Loucy (cell line): ENCODE measurements at regions not wholly inside any gene's neighbourhood (a gene's known extent, or its start where the extent isn't known, plus 50 kb on each side); places are given as distances from the start of the nearest gene placed in this dataset.
"Not testable (repeated sequence)": the region's sequence is repeated elsewhere in the genome, so short reads cannot be mapped to it uniquely, and the experiment has no call there.

Source experiments
- H2AFZ ChIP-seq: fragments of 200-600 bp; sonication (generic); 2 replicates; pipeline ENCODE4 v1.6.0; 2016; ENCODE audit warnings: antibody characterized with exemption, mild to moderate bottlenecking, low read length, moderate library complexity
- H3F3A ChIP-seq: fragments of 200-600 bp; 2 replicates; pipeline ENCODE4 v1.6.0; 2016; ENCODE audit warnings: antibody characterized with exemption, low read depth, mild to moderate bottlenecking
- H3K27me3 ChIP-seq: fragments of 200-600 bp; sonication (generic); 2 replicates; pipeline ENCODE4 v1.6.1; 2014; ENCODE audit warnings: low read length, mild to moderate bottlenecking; ENCODE audit not compliant: insufficient read depth, poor library complexity, severe bottlenecking
- H3K36me3 ChIP-seq: fragments of 200-600 bp; sonication (generic); 2 replicates; pipeline ENCODE4 v1.6.1; 2016; ENCODE audit warnings: low read length; ENCODE audit not compliant: insufficient read depth
- H3K4me1 ChIP-seq: fragments of 200-600 bp; sonication (generic); 2 replicates; pipeline ENCODE4 v1.5.1; 2014; ENCODE audit warnings: low read length, mild to moderate bottlenecking; ENCODE audit not compliant: insufficient read depth, poor library complexity, severe bottlenecking
- H3K4me2 ChIP-seq: fragments of 200-600 bp; sonication (generic); 2 replicates; pipeline ENCODE4 v1.6.0; 2014; ENCODE audit warnings: antibody characterized with exemption, low read length, low read depth, mild to moderate bottlenecking; ENCODE audit not compliant: poor library complexity, severe bottlenecking
- H3K4me3 ChIP-seq: fragments of 200-600 bp; sonication (generic); 2 replicates; pipeline ENCODE4 v1.5.1; 2014; ENCODE audit warnings: low read length, mild to moderate bottlenecking, mixed read lengths; ENCODE audit not compliant: poor library complexity, severe bottlenecking
- H3K79me2 ChIP-seq: fragments of 200-600 bp; sonication (generic); 2 replicates; pipeline ENCODE4 v1.6.1; 2014; ENCODE audit warnings: low read length; ENCODE audit not compliant: insufficient read depth
- H3K9ac ChIP-seq: fragments of 200-600 bp; sonication (generic); 2 replicates; pipeline ENCODE4 v1.6.0; 2014; ENCODE audit warnings: mild to moderate bottlenecking, low read depth, low read length, moderate library complexity; ENCODE audit not compliant: poor library complexity, severe bottlenecking
- H3K9me2 ChIP-seq: fragments of 200-600 bp; sonication (generic); replicated peaks from 2 replicates; pipeline ENCODE4 v1.6.1; 2016; ENCODE audit warnings: low read depth, low read length, mixed read lengths
- H3K9me3 ChIP-seq: fragments of 200-600 bp; sonication (generic); 2 replicates; pipeline ENCODE4 v1.6.1; 2014; ENCODE audit warnings: mild to moderate bottlenecking, antibody characterized with exemption, low read length, low read depth; ENCODE audit not compliant: insufficient read depth
- H4K20me1 ChIP-seq: fragments of 200-600 bp; sonication (generic); 2 replicates; pipeline ENCODE4 v1.6.0; 2014; ENCODE audit warnings: antibody characterized with exemption, low read length, mild to moderate bottlenecking; ENCODE audit not compliant: insufficient read depth, poor library complexity, severe bottlenecking
- CTCF ChIP-seq: fragments of 200-600 bp; sonication (generic); conservative IDR thresholded peaks from 2 replicates; pipeline ENCODE4 v1.5.1; 2014; ENCODE audit warnings: mild to moderate bottlenecking, antibody characterized with exemption, low read length
- EZH2phosphoT487 ChIP-seq: fragments of 200-600 bp; IDR thresholded peaks from 2 replicates; pipeline ENCODE4 v1.6.1; 2018; ENCODE audit warnings: antibody characterized with exemption, mild to moderate bottlenecking, moderate library complexity, borderline replicate concordance

- no peak overlapping the region for H3K4me2 ChIP-seq
- no peak overlapping the region for H2AFZ ChIP-seq
- H4K20me1 ChIP-seq = no peaks in the 10 kb centered on the region
- no peaks in the 10 kb centered on the region for H3K9me3 ChIP-seq
- no peaks in the 10 kb centered on the region for H3F3A ChIP-seq
- H3K9ac ChIP-seq = no peak overlapping the region
- TF ChIP-seq CTCF = no peak
- TF ChIP-seq EZH2phosphoT487 = no peak
- H3K4me1 ChIP-seq = no peaks in the 10 kb centered on the region
- no peaks in the 10 kb centered on the region for H3K27me3 ChIP-seq
- H3K9me2 ChIP-seq = no peaks in the 10 kb centered on the region
- H3K36me3 ChIP-seq = no peaks in the 10 kb centered on the region
- H3K79me2 ChIP-seq = no peaks in the 10 kb centered on the region
- no peak overlapping the region for H3K4me3 ChIP-seq
These were observed 161.3 kb downstream of the JRKL start for GRCh38 chr11:96551136-96551535.

- Histone ChIP-seq H3K27me3 (no peaks in the 10 kb centered on the region), H3K9me3 (no peaks in the 10 kb centered on the region), H3K36me3 (no peaks in the 10 kb centered on the region), H3K9ac (no peak overlapping the region), H3K4me3 (no peak overlapping the region), H3K9me2 (no peaks in the 10 kb centered on the region), H4K20me1 (no peaks in the 10 kb centered on the region), H3K4me1 (no peaks in the 10 kb centered on the region), H3K4me2 (no peak overlapping the region), H2AFZ (no peak overlapping the region), H3F3A (no peaks in the 10 kb centered on the region), H3K79me2 (no peaks in the 10 kb centered on the region)
- no peak for TF ChIP-seq CTCF
These were observed 164.5 kb downstream of the JRKL start for GRCh38 chr11:96554236-96554820.

GRCh38 chr11:96555826-96556225 is 166.0 kb downstream of the JRKL start:
- not testable (repeated sequence) for H3K9ac ChIP-seq, H3K9me2 ChIP-seq, H3K4me2 ChIP-seq, H3K4me3 ChIP-seq, H3K9me3 ChIP-seq, H3K4me1 ChIP-seq, H3K36me3 ChIP-seq, H3K27me3 ChIP-seq, H3F3A ChIP-seq, H3K79me2 ChIP-seq, H2AFZ ChIP-seq, H4K20me1 ChIP-seq

- not testable (repeated sequence) for H3K4me1 ChIP-seq, H3K4me2 ChIP-seq, H3K79me2 ChIP-seq, H4K20me1 ChIP-seq, H3K36me3 ChIP-seq, H3K4me3 ChIP-seq, H3K9me2 ChIP-seq, H3K9ac ChIP-seq, H3K9me3 ChIP-seq, H2AFZ ChIP-seq, H3F3A ChIP-seq, H3K27me3 ChIP-seq
These were observed 170.9 kb downstream of the JRKL start for GRCh38 chr11:96560727-96561126.
